B cell (primary cell): ENCODE measurements at regions not wholly inside any gene's neighbourhood (a gene's known extent, or its start where the extent isn't known, plus 50 kb on each side); places are given as distances from the start of the nearest gene placed in this dataset.

Experiments
- CTCF ChIP-seq: fragments of 200-600 bp; IDR thresholded peaks from one replicate; pipeline ENCODE4 v1.8.0; 2022; ENCODE audit warnings: antibody characterized with exemption, mild to moderate bottlenecking
- EZH2 ChIP-seq: IDR thresholded peaks from 2 replicates; pipeline ENCODE4 v1.6.1; 2012; ENCODE audit warnings: borderline replicate concordance, low read depth, mild to moderate bottlenecking, moderate library complexity, low read length; ENCODE audit not compliant: insufficient read depth, poor library complexity, severe bottlenecking

- TF ChIP-seq CTCF: no peak
- no peak for TF ChIP-seq EZH2
These were observed 832.1 kb upstream of the ZNF608 start for GRCh38 chr5:125578551-125578950.
